Mesothelial cell of epicardium (in vitro differentiated cells): ENCODE measurements at regions not wholly inside any gene's neighbourhood (a gene's known extent, or its start where the extent isn't known, plus 50 kb on each side); places are given as distances from the start of the nearest gene placed in this dataset.

Experiments used
- DNase-seq, 2 experiments: peaks; one replicate each; pipeline ENCODE4 v3.0.0; 2021; ENCODE audit warnings: low spot score in 2 of 2; ENCODE audit not compliant: unreplicated experiment in 2 of 2
- H3K27ac Mint-ChIP-seq: 2 replicates; pipeline ENCODE4 v1.8.0; 2021; ENCODE audit warnings: mixed read lengths
- H3K27me3 Mint-ChIP-seq: 2 replicates; pipeline ENCODE4 v1.8.0; 2021; ENCODE audit warnings: low read depth, mixed read lengths
- H3K36me3 Mint-ChIP-seq: 2 replicates; pipeline ENCODE4 v1.8.0; 2021; ENCODE audit warnings: mixed read lengths
- H3K4me1 Mint-ChIP-seq: 2 replicates; pipeline ENCODE4 v1.8.0; 2021; ENCODE audit warnings: mixed read lengths
- H3K4me3 Mint-ChIP-seq: 2 replicates; pipeline ENCODE4 v1.8.0; 2021; ENCODE audit warnings: mild to moderate bottlenecking, moderate library complexity, mixed read lengths
- H3K9me3 Mint-ChIP-seq: 2 replicates; pipeline ENCODE4 v1.8.0; 2021; ENCODE audit warnings: mixed read lengths
- CTCF ChIP-seq: fragments of 200-600 bp; sonication (generic); IDR thresholded peaks from one replicate; pipeline ENCODE4 v1.5.0; 2021; ENCODE audit warnings: antibody characterized with exemption; ENCODE audit not compliant: unreplicated experiment

- H3K36me3 Mint-ChIP-seq = no peaks in the 10 kb centered on the region
- H3K4me3 Mint-ChIP-seq = no peak overlapping the region
- DNase-seq = no peak
- no peak for TF ChIP-seq CTCF
- H3K27me3 Mint-ChIP-seq = no peaks in the 10 kb centered on the region
- H3K27ac Mint-ChIP-seq = no peak overlapping the region
- H3K9me3 Mint-ChIP-seq = peaks cover 15% of the 10 kb centered on the region
- H3K4me1 Mint-ChIP-seq = no peaks in the 10 kb centered on the region
These were observed 610.2 kb downstream of the TBL1XR1 start for GRCh38 chr3:176587089-176587488.

GRCh38 chr3:176584413-176585176, 612.7 kb downstream of the TBL1XR1 start:
- Mint-ChIP-seq H3K27me3 (no peaks in the 10 kb centered on the region), H3K36me3 (no peaks in the 10 kb centered on the region), H3K9me3 (peaks cover 27% of the 10 kb centered on the region), H3K27ac (no peak overlapping the region), H3K4me1 (no peaks in the 10 kb centered on the region), H3K4me3 (no peak overlapping the region)
- TF ChIP-seq CTCF = no peak
- DNase-seq = no peak

GRCh38 chr3:176583956-176584355, 613.3 kb downstream of the TBL1XR1 start:
- no peak for TF ChIP-seq CTCF
- H3K4me1 Mint-ChIP-seq = no peaks in the 10 kb centered on the region
- peaks cover 27% of the 10 kb centered on the region for H3K9me3 Mint-ChIP-seq
- H3K4me3 Mint-ChIP-seq = no peak overlapping the region
- H3K36me3 Mint-ChIP-seq = no peaks in the 10 kb centered on the region
- H3K27ac Mint-ChIP-seq = no peak overlapping the region
- DNase-seq = no peak
- no peaks in the 10 kb centered on the region for H3K27me3 Mint-ChIP-seq

- H3K36me3 Mint-ChIP-seq = no peaks in the 10 kb centered on the region
- H3K27me3 Mint-ChIP-seq = no peaks in the 10 kb centered on the region
- peaks cover 27% of the 10 kb centered on the region for H3K9me3 Mint-ChIP-seq
- TF ChIP-seq CTCF = no peak
- no peaks in the 10 kb centered on the region for H3K4me1 Mint-ChIP-seq
- H3K27ac Mint-ChIP-seq = no peak overlapping the region
- no peak for DNase-seq
- no peak overlapping the region for H3K4me3 Mint-ChIP-seq
These were observed 615.7 kb downstream of the TBL1XR1 start for GRCh38 chr3:176581589-176581988.

- Mint-ChIP-seq H3K27ac (no peak overlapping the region), H3K4me1 (peaks cover 3% of the 10 kb centered on the region), H3K36me3 (no peaks in the 10 kb centered on the region), H3K4me3 (no peak overlapping the region), H3K27me3 (no peaks in the 10 kb centered on the region), H3K9me3 (peaks cover 24% of the 10 kb centered on the region)
- DNase-seq = no peak
- TF ChIP-seq CTCF = no peak
These were observed 617.5 kb downstream of the TBL1XR1 start for GRCh38 chr3:176579711-176580185.
